ENCODE measurements at regions not wholly inside any gene's neighbourhood (a gene's known extent, or its start where the extent isn't known, plus 50 kb on each side); places are given as distances from the start of the nearest gene placed in this dataset.
A peak's percentile ranks its signal among the peaks of the same experiment; 100 is the strongest.

DNA sequence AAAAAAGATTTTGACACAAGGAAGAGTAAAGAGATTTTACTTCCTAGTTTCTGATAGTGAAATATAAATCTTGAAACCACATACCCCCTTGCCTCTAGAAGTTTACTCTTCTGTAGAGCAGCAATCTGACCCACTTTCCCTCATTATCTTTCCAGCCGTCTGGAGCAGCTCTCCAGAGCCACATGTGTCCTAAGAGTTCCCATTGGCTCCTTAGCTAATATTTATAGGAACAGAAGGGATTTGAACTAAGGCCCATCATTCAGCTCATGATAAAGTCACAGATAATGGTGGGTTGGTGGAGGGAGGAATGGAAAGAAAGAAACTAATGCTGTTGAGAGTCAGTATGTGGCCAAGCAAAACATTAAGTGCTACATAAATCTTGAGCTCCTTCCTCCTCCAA lies 121.8 kb downstream of the INHBA start:
- DNase-seq (ENCODE audit: low read depth), result no peak
- TF ChIP-seq, protein P1, sequence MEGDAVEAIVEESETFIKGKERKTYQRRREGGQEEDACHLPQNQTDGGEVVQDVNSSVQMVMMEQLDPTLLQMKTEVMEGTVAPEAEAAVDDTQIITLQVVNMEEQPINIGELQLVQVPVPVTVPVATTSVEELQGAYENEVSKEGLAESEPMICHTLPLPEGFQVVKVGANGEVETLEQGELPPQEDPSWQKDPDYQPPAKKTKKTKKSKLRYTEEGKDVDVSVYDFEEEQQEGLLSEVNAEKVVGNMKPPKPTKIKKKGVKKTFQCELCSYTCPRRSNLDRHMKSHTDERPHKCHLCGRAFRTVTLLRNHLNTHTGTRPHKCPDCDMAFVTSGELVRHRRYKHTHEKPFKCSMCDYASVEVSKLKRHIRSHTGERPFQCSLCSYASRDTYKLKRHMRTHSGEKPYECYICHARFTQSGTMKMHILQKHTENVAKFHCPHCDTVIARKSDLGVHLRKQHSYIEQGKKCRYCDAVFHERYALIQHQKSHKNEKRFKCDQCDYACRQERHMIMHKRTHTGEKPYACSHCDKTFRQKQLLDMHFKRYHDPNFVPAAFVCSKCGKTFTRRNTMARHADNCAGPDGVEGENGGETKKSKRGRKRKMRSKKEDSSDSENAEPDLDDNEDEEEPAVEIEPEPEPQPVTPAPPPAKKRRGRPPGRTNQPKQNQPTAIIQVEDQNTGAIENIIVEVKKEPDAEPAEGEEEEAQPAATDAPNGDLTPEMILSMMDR (IDR thresholded peaks at IDR 0.05; ENCODE audit: insufficient read depth, low read depth, low read length, missing control alignments), result no peak
- no peak overlapping the region for H3K4me3 ChIP-seq (ENCODE audit: low read length)

- no peak overlapping the region for H3K4me3 ChIP-seq (ENCODE audit: low read length)
- peak; percentile 50 for DNase-seq (ENCODE audit: low read depth)
- TF ChIP-seq, protein P1 (IDR thresholded peaks at IDR 0.05; ENCODE audit: insufficient read depth, low read depth, low read length, missing control alignments), result no peak
Measured at GRCh38 chr7:41579961-41580935, 122.6 kb downstream of the INHBA start.

DNA sequence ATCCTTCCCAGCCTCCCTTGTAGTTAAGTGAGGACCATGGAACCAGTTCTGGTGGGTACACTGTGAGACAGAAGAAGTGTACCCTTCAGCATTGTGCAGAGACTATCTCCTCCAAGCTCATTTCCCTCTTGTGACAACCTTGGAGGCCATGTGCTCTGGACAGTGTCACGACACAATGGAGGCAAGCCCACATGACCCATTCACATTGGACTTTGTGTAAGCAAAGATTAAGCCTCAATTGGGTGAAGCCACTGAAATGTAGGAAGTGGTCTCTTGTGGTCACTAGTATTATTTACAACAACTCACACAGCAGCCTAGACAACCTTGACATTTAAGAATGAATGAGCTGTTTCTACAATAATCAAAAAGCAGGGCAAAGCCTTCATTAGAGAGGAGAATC lies 124.2 kb downstream of the INHBA start:
- no peak overlapping the region for H3K4me3 ChIP-seq (ENCODE audit: low read length)
- no peak for DNase-seq (ENCODE audit: low read depth)
- TF ChIP-seq, protein P1 (IDR thresholded peaks at IDR 0.05; ENCODE audit: insufficient read depth, low read depth, low read length, missing control alignments), result no peak

DNA sequence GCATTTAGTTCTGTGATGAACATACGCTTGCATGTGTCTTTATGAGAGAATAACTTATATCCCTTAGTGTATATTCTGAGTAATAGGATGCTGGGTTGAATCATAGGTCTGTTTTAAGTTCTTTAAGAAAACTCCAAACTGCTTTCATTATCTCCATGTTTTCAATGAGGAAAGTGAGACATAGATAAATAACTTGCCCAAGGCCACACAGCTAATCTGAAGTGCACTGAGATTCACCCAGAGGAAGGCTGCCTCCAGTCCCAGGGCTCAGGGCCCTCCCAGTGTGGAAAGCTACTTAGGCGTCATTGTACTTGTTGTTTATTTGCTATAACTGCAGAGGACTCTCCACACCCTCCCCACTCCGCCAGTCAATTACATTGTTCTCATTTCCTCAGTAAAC lies 126.7 kb downstream of the INHBA start:
- TF ChIP-seq, protein P1 (IDR thresholded peaks at IDR 0.05; ENCODE audit: insufficient read depth, low read depth, low read length, missing control alignments), result no peak
- DNase-seq (ENCODE audit: low read depth), result peak; percentile 46
- H3K4me3 ChIP-seq (ENCODE audit: low read length), result no peak overlapping the region

DNA sequence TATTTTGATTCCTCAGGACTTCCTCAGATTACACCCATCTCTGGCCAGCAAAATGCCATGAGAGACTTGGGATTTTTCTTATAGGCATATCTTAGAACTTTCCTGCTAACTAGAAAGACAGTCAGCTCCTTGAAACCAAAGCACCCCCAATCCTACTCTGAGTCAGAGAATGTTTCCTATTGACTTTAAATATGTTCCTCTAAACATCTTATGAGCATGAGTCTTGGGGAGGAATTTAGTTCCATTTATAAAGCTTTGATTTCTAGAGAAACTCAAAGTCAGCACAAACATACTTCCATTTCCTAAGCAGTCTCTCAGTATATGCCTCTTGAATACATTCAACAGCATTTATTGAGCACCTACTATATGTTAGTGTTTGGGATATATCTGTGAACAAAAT lies 128.5 kb downstream of the INHBA start:
- H3K4me3 ChIP-seq (ENCODE audit: low read length), result no peak overlapping the region
- peak; percentile 33 for DNase-seq (ENCODE audit: low read depth)
- TF ChIP-seq, protein P1 (IDR thresholded peaks at IDR 0.05; ENCODE audit: insufficient read depth, low read depth, low read length, missing control alignments), result no peak

- no peak overlapping the region for H3K4me3 ChIP-seq (ENCODE audit: low read length)
- no peak for DNase-seq (ENCODE audit: low read depth)
- TF ChIP-seq, protein P1 (IDR thresholded peaks at IDR 0.05; ENCODE audit: insufficient read depth, low read depth, low read length, missing control alignments), result no peak
Measured at GRCh38 chr7:41573862-41574261, 129.0 kb downstream of the INHBA start.
